IPS-18a (cell line): ENCODE measurements at regions not wholly inside any gene's neighbourhood (a gene's known extent, or its start where the extent isn't known, plus 50 kb on each side); places are given as distances from the start of the nearest gene placed in this dataset.
A peak's percentile ranks its signal among the peaks of the same experiment; 100 is the strongest.

Experiments used
- H3K27ac ChIP-seq: one replicate; pipeline ENCODE4 v1.5.1; 2013; ENCODE audit warnings: low read length
- H3K27me3 ChIP-seq: one replicate; pipeline ENCODE4 v1.6.1; 2013; ENCODE audit warnings: mild to moderate bottlenecking, low read length; ENCODE audit not compliant: control insufficient read depth, insufficient read depth
- H3K36me3 ChIP-seq: one replicate; pipeline ENCODE4 v1.6.1; 2013; ENCODE audit warnings: low read depth, low read length; ENCODE audit not compliant: control insufficient read depth
- H3K4me1 ChIP-seq: one replicate; pipeline ENCODE4 v1.6.1; 2013; ENCODE audit warnings: low read depth, low read length; ENCODE audit not compliant: control insufficient read depth
- H3K4me3 ChIP-seq: one replicate; pipeline ENCODE4 v1.5.1; 2013; ENCODE audit warnings: low read length
- H3K9ac ChIP-seq: one replicate; pipeline ENCODE4 v1.6.1; 2013; ENCODE audit warnings: mild to moderate bottlenecking, low read length, moderate library complexity
- H3K9me3 ChIP-seq: one replicate; pipeline ENCODE4 v1.6.1; 2013; ENCODE audit warnings: low read depth, low read length; ENCODE audit not compliant: control insufficient read depth

- H3K4me1 ChIP-seq, result peaks cover 11% of the 10 kb centered on the region
- no peaks in the 10 kb centered on the region for H3K27me3 ChIP-seq
- no peaks in the 10 kb centered on the region for H3K9me3 ChIP-seq
- no peak overlapping the region for H3K27ac ChIP-seq
- no peak overlapping the region for H3K9ac ChIP-seq
- H3K36me3 ChIP-seq, result no peaks in the 10 kb centered on the region
- H3K4me3 ChIP-seq, result no peak overlapping the region
Measured at GRCh38 chr9:26755476-26755875, 137.1 kb downstream of the CAAP1 start.

- no peak overlapping the region for H3K27ac ChIP-seq
- H3K9me3 ChIP-seq, result no peaks in the 10 kb centered on the region
- H3K36me3 ChIP-seq, result no peaks in the 10 kb centered on the region
- H3K4me1 ChIP-seq, result peaks cover 11% of the 10 kb centered on the region
- H3K4me3 ChIP-seq, result no peak overlapping the region
- no peaks in the 10 kb centered on the region for H3K27me3 ChIP-seq
- no peak overlapping the region for H3K9ac ChIP-seq
Measured at GRCh38 chr9:26754509-26755164, 138.0 kb downstream of the CAAP1 start.

- H3K9me3 ChIP-seq, result no peaks in the 10 kb centered on the region
- H3K4me1 ChIP-seq, result peaks cover 11% of the 10 kb centered on the region
- no peaks in the 10 kb centered on the region for H3K36me3 ChIP-seq
- H3K4me3 ChIP-seq, result no peak overlapping the region
- H3K9ac ChIP-seq, result no peak overlapping the region
- no peaks in the 10 kb centered on the region for H3K27me3 ChIP-seq
- no peak overlapping the region for H3K27ac ChIP-seq
Measured at GRCh38 chr9:26753971-26754370, 138.6 kb downstream of the CAAP1 start.

GRCh38 chr9:26750162-26750561, 142.4 kb downstream of the CAAP1 start:
- no peaks in the 10 kb centered on the region for H3K9me3 ChIP-seq
- H3K9ac ChIP-seq, result no peak overlapping the region
- no peak overlapping the region for H3K27ac ChIP-seq
- H3K27me3 ChIP-seq, result no peaks in the 10 kb centered on the region
- no peak overlapping the region for H3K4me3 ChIP-seq
- H3K36me3 ChIP-seq, result no peaks in the 10 kb centered on the region
- H3K4me1 ChIP-seq, result peaks cover 15% of the 10 kb centered on the region

GRCh38 chr9:26748449-26749058, 144.0 kb downstream of the CAAP1 start:
- H3K4me3 ChIP-seq, result no peak overlapping the region
- peaks cover 12% of the 10 kb centered on the region for H3K4me1 ChIP-seq
- H3K9ac ChIP-seq, result no peak overlapping the region
- no peaks in the 10 kb centered on the region for H3K36me3 ChIP-seq
- no peak overlapping the region for H3K27ac ChIP-seq
- H3K9me3 ChIP-seq, result no peaks in the 10 kb centered on the region
- H3K27me3 ChIP-seq, result no peaks in the 10 kb centered on the region

GRCh38 chr9:26747611-26748010, 145.0 kb downstream of the CAAP1 start:
- H3K4me1 ChIP-seq, result peaks cover 21% of the 10 kb centered on the region
- H3K4me3 ChIP-seq, result no peak overlapping the region
- H3K36me3 ChIP-seq, result no peaks in the 10 kb centered on the region
- H3K9ac ChIP-seq, result no peak overlapping the region
- no peaks in the 10 kb centered on the region for H3K27me3 ChIP-seq
- H3K9me3 ChIP-seq, result no peaks in the 10 kb centered on the region
- H3K27ac ChIP-seq, result no peak overlapping the region

- Histone ChIP-seq H3K27me3 (no peaks in the 10 kb centered on the region), H3K4me3 (no peak overlapping the region), H3K27ac (peak overlapping the region; percentile 52), H3K36me3 (no peaks in the 10 kb centered on the region), H3K9ac (peak overlapping the region; percentile 4), H3K9me3 (no peaks in the 10 kb centered on the region), H3K4me1 (peaks cover 21% of the 10 kb centered on the region)
Measured at GRCh38 chr9:26746357-26747072, 146.1 kb downstream of the CAAP1 start.

GRCh38 chr9:26745111-26745510, 147.5 kb downstream of the CAAP1 start:
- no peak overlapping the region for H3K4me3 ChIP-seq
- H3K9ac ChIP-seq, result no peak overlapping the region
- H3K9me3 ChIP-seq, result no peaks in the 10 kb centered on the region
- H3K27ac ChIP-seq, result no peak overlapping the region
- no peaks in the 10 kb centered on the region for H3K36me3 ChIP-seq
- peaks cover 21% of the 10 kb centered on the region for H3K4me1 ChIP-seq
- H3K27me3 ChIP-seq, result no peaks in the 10 kb centered on the region

GRCh38 chr9:26744191-26744965, 148.2 kb downstream of the CAAP1 start:
- H3K9me3 ChIP-seq, result peaks cover under 1% of the 10 kb centered on the region
- H3K27ac ChIP-seq, result no peak overlapping the region
- peaks cover 21% of the 10 kb centered on the region for H3K4me1 ChIP-seq
- no peaks in the 10 kb centered on the region for H3K36me3 ChIP-seq
- H3K9ac ChIP-seq, result no peak overlapping the region
- no peak overlapping the region for H3K4me3 ChIP-seq
- H3K27me3 ChIP-seq, result no peaks in the 10 kb centered on the region

GRCh38 chr9:26742828-26743476, 149.7 kb downstream of the CAAP1 start:
- Histone ChIP-seq H3K27ac (no peak overlapping the region), H3K4me3 (peak overlapping the region; percentile 8), H3K36me3 (no peaks in the 10 kb centered on the region), H3K9ac (no peak overlapping the region), H3K4me1 (peaks cover 21% of the 10 kb centered on the region), H3K27me3 (no peaks in the 10 kb centered on the region), H3K9me3 (peaks cover 10% of the 10 kb centered on the region)

GRCh38 chr9:26735160-26735559, 157.4 kb downstream of the CAAP1 start:
- Histone ChIP-seq H3K27ac (no peak overlapping the region), H3K4me3 (no peak overlapping the region), H3K4me1 (no peaks in the 10 kb centered on the region), H3K36me3 (no peaks in the 10 kb centered on the region), H3K9me3 (peaks cover 10% of the 10 kb centered on the region), H3K9ac (no peak overlapping the region), H3K27me3 (no peaks in the 10 kb centered on the region)
